Stimulated activated CD8-positive, alpha-beta memory T cell treated with anti-CD3 and anti-CD28 coated beads, Interleukin-4, amount 100 ng/mL, for 48 hours (primary cell): ENCODE measurements at regions not wholly inside any gene's neighbourhood (a gene's known extent, or its start where the extent isn't known, plus 50 kb on each side); places are given as distances from the start of the nearest gene placed in this dataset.
"Not testable (repeated sequence)": the region's sequence is repeated elsewhere in the genome, so short reads cannot be mapped to it uniquely, and the experiment has no call there.

Experiments used
- DNase-seq: peaks from one replicate; pipeline ENCODE4 v3.0.0-alpha.2; 2020

DNA sequence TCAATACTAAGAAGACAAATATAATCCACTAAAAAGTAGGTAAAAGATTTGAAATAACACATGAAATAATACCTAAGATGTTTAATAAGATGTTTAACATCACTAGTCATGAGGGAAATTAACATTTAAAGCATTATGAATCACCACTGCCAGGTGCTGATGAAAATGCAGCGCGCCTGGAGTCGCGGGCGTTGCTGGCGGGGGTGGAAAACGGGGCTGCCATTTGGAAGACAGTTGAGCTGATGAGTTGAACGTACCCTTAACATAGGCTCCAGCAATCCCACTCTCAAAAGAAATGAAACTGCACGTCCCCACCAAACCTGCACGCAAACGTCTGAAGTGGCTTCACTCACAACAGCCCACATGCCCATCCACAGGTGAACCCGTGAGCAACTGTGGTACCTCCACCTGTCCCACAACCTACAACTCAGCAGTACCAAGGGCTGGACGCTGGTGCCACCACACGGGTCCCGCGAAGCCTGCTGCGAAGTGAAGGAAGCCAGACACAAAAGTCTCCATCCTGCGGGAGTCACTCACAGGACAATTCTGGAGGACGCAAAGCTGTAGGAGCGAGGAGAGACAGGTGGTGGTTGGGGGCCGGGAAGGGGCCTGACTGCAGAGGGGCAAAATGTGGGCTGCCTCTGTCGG lies 189.3 kb downstream of the NPIPB11 start:
- not testable (repeated sequence) for DNase-seq

DNA sequence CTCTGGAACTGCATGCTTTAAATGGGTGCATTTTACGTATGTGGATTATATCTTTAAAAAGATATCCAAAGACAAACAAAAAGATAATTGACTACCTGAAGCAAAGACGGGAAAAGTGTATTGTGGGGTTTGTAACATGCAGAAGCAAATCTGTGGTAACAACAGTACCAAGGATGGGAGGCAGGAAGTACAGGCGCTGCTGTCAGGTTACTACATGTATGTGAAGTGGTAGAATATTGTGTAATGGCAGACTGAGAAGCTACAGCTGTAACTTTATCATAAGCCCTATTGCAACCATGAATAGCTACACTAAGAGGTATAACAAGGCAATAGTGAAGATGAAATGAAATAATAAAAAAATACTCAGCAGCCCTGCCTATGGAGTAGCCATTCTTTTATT lies 192.7 kb downstream of the NPIPB11 start:
- DNase-seq, result not testable (repeated sequence)

- not testable (repeated sequence) for DNase-seq
Measured at GRCh38 chr16:29213251-29213650, 193.3 kb downstream of the NPIPB11 start.

- DNase-seq, result not testable (repeated sequence)
Measured at GRCh38 chr16:29212084-29213027, 194.2 kb downstream of the NPIPB11 start.

- not testable (repeated sequence) for DNase-seq
Measured at GRCh38 chr16:29211456-29211855, 195.1 kb downstream of the NPIPB11 start.

GRCh38 chr16:29210299-29211150 lies 196.0 kb downstream of the NPIPB11 start:
- DNase-seq, result not testable (repeated sequence)

GRCh38 chr16:29206120-29206519 lies 200.4 kb downstream of the NPIPB11 start:
- DNase-seq, result not testable (repeated sequence)

DNA sequence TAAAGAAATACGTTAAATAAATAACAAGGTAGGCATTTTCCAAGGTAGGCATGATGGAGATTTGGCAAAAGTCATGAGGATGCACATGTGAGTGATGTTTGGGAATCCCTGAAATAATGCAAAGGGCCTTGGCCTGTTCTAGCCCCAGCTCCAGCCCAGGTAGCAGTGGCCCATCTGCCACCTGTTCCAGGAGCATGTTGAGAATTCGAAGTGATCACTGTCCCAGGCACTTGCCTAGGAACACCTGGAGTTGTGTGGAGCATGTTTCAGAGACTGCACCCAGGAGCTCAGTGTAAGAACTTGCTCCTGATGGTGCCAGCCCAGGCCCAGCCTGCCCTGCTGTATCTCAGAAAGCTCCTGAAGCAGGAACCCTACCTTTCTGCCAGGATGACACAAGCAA lies 201.4 kb downstream of the NPIPB11 start:
- not testable (repeated sequence) for DNase-seq

DNA sequence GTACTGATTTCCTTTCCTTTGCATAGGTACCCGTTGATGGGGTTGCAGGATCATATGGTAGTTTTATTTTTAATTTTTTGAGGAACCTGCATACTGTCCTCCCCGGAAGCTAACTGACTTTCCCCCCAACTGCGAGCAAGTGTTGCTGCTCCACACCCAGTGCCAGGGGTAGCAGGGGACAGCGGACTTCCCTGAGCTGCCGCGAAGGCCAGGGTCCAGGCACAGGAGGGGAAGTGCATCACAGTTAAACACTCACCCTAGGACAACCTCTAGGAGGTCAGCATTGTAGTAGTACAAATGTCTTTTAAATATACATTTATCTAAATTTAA lies 201.7 kb downstream of the NPIPB11 start:
- DNase-seq, result no peak

- DNase-seq, result not testable (repeated sequence)
Measured at GRCh38 chr16:29203933-29204805, 202.3 kb downstream of the NPIPB11 start.

DNA sequence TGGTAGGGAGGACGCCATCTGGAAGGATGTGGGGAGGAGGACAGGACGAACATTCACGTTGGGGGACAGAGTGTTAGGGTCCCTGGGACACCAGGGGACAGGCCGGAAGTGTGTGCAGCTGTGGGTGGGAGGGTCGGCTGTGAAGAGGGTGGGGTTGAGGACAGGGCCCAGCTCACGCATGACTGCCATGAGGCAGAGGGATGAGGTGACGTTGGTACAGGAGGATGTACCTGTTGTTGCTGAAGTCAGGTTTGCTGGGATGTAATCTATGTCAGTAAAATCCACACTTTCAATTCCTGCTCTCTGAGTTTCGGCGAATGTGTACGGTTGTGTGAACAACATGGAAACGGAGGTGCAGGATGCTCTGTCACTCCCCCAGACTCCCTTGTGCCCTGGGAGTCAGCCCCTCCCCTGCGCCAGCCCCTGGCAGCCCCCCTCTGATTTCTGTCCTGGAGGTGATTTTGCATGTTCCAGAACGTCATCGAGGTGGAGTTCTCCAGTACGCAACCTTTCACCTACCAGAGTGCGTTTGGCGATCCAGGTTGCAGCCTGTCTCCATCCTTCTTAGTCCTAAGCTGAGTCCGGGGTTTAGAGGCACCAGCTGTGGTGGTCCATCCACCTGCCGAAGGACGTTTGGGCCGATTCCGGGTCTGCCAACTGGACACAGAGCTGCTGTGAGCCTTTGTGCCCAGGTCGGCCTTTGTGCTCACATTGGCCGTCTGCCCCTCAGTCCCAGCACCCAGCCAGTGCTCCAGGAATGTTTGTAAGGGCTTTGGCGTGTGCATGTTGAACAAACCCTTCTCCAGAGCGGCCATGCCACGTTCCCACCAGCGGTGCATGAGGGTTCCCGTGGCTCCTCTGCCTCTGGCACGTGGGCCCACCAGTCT lies 203.2 kb downstream of the NPIPB11 start:
- not testable (repeated sequence) for DNase-seq

DNA sequence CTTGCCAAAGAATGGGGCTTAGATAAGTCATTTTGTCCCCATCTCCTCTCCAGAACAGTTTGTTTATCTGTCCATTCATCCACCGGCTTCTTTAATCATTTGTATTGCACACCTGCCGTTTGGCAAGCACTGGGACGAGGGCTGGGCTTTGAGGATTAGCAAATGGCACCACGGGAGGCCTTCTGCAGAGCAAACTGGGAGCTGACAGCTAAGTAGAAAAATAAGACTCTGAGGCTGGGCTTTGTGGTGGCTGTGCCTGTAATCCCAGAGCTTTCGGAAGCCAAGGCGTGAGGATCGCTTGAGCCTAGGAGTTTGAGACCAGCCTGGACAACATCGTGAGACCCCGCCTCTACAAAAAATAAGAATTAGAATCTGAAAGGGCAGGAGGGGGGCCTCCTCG lies 203.9 kb downstream of the NPIPB11 start:
- DNase-seq, result not testable (repeated sequence)

GRCh38 chr16:29202025-29202632 lies 204.4 kb downstream of the NPIPB11 start:
- DNase-seq, result not testable (repeated sequence)

GRCh38 chr16:29201296-29202024 lies 205.1 kb downstream of the NPIPB11 start:
- not testable (repeated sequence) for DNase-seq

- DNase-seq, result not testable (repeated sequence)
Measured at GRCh38 chr16:29200681-29201080, 205.8 kb downstream of the NPIPB11 start.

GRCh38 chr16:29200135-29200601 lies 206.3 kb downstream of the NPIPB11 start:
- not testable (repeated sequence) for DNase-seq

- DNase-seq, result not testable (repeated sequence)
Measured at GRCh38 chr16:29199626-29200025, 206.9 kb downstream of the NPIPB11 start.

DNA sequence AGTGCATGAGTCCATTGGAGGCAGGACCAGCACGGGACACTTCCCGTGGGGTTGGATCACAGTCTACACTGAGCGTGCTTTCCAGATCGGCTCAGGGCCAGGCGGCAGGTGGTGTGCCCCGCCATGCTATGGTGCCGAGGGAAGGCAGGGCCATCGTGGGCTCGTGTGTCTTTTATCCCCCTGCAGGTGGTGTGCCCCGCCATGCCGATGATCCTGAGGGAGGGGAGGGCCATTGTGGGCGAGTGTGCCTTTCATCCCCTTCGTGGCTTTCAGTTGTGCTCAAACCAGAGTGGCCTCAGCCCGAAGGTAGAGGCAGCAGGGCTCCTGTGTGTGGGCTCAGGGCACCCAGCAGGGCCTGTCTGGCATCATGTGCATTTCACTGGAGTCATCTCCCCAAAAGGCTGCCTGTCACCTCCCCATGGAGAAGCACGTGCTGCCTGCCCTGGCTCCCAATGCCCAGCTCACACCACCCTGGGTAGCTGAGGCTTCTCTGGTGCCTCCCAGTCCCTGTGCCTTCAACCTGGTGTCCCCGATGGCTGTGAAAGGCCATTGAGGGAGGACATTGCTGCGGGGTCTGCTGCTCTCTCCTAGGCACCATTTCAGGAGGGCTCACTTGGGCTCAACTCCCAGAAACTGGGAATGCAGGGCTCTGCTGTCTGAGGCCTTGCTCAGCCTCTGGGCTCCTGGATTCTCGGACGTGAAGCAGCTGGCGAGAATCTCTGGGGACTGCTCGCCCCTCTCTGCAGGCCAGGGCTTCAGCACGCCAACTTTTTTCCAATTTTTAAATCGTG lies 207.6 kb downstream of the NPIPB11 start:
- DNase-seq, result no peak

DNA sequence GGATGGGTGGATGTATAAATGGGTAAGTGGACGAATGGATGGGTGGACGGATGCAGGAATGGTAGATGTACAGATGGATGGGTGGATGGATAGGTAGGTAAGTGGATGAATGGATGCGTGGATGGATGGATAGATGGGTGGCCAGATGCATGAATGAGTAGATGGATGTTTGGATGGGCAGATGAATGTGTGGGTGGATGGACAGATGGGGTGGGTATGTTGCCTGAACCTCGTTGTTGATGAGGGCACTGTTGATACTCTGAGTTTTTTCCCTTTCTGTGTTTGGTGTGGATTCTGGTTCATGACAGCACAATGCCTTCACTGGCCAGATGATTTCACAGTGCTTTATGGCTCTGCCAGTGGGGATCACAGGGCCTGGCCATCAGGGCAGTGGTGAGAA lies 208.3 kb downstream of the NPIPB11 start:
- no peak for DNase-seq
